ENCODE measurements at regions not wholly inside any gene's neighbourhood (a gene's known extent, or its start where the extent isn't known, plus 50 kb on each side); places are given as distances from the start of the nearest gene placed in this dataset.

DNA sequence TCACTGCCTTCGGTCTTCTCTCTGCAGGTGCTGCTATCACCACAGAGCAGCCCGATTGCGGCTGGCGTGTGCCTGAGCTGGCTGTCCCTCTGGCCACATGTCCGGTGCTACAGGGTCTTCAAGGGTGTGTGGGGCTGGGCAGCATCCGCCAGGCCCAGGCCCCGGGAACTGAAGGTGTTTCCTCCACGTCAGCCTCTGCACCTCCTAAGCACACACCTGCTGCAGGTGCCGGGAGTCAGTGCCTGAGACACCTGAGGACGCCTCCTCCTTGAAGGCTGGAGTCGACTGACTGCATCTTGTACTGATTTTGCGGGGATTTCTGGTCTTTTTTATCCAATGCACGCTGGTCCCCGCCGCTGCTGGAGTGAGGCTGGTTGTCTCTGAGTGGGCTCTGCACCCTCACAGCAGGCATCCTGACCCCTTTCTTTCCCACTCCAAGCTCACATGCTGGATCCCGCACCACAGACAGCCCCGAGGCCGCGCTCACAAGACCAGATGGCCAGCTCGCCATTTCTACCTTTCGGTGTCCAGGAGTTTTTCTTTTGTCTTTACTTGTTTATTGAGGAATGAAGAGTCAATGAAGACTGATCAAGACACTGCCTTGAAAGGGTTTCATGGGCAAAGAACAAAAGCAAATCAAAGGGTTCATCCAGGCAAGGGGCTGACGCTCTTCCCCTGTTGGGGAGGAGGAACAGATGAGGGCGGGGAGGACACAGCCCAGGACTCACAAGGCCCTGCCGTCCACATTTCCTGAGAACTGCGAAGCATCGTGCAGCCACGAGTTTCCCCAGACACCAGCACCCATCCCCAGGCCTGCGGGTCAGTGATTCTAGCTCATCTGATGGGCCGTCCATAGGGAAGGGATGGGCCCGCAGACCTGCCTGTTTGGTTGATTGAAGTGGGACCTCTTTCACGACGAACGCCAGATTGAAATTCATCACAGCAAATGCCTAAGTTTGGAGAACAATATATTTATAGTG lies 203.8 kb upstream of the SOX1 start:
- DNase-seq = no peak

DNA sequence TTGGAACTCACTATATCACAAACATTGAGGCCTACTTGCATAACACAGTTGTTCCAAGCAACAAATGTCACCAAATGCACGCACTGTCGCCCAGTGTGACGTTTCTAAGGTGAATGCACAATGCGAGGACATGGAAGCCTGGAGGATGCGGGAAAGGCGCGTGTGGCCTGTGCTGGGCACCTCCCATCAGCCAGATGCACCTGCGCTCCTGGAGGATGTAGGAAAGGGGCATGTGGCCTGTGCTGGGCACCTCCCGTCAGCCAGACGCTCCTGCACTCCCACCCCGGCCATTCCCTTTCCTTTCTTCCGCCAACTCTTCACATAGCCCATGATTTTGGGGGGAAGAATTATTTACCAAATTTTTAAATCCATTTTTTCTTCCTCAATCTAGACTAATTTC lies 202.4 kb upstream of the SOX1 start:
- no peak for DNase-seq

DNA sequence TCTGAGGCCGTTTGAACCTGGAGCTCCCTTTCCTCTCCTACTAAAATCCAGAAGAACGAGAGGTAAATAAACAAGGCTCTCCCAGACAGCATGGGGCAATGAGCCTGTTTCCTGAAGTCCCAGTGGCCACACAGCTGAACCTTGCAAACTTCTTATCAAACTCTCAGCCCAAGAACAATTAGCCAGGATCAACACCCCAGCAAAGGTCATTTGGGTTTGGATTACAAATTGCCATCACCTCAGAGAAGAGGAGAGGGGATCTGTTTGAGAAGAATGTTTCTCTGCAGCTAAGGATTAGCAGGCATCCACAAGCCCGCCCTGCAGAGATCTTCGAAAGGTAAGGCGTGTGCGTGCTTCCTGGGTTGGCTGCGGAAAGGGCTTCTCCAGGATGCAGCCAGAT lies 201.9 kb upstream of the SOX1 start:
- no peak for DNase-seq

DNA sequence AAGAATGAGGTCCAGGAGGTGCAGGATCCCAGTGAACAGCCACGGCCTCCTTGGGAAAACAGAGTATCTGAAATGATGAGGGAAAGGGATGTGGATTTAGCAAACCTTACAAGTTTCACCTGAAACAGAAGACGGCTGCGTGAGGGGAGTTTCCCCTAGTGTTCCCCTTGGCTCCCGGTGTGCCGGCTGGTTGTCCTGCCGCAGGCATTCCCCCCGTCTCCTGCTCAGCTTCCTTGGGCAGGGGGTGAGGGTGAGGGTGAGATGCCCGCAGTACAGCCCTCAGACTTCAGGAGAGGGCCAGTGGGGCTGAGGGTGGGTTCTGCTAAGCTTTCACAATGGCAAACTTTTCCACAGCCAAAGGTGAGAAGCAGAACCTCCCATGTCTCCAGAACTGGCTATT lies 201.1 kb upstream of the SOX1 start:
- no peak for DNase-seq

DNA sequence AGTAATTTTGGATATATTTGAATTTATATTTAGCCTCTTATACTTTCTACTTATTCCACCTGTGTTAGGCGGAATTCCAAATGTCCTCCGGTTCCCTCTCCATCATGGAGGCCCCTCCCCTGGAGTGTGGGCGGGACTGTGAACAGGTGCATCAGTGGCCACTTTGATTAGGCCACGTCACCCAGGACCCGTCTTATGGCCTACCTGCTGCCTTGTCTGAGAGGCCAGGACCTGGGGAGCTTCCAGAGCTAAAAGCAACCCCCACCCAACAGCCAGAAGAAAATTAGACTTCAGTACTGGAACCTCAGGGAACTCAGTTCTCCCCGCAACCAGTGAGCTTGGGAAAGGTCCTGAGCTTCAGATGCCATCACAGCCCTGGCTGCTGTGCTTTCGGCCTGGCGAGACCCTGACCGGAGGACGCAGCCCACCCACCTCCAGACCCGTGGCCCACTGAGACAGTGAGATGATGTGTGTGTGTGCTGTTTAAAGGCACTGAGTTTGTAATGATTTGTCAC lies 200.2 kb upstream of the SOX1 start:
- no peak for DNase-seq

DNA sequence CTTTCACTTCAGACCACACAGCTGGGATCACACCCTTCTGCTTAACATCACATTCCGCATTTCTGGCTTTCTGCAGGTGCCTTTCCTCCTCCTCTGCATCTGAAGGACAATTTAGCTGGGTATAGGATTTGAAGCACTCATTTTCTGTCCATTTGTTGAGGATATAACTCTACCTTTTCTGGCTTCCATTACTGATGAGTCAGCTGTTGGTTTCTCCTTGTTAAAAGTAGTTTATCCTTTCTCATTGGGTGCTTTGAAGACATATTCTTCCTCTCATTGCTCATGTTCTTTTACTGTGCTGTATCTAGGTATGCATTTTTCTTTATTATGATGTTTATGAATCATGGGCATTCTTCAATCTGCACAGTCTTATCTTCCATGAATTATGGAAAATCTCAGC lies 199.3 kb upstream of the SOX1 start:
- no peak for DNase-seq

DNA sequence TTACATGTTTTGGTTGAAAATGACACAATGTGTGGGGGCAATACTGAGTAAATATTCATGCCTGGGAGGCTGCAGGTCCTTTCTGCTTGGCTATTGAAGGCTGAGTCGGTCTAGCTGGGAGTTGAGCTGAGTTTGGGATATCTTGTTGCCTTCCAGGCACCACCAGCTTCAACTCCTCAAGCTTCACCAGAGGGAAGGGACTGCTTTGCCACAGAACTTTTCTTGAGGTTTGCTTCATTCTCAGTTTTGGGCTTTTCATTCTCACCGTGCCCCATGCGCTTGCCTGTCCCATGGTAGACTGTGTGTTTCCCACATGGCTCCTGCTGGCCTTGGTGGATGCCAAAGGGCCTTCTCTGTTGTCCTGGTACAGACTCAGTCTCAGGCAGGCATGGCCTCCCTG lies 198.2 kb upstream of the SOX1 start:
- no peak for DNase-seq

DNA sequence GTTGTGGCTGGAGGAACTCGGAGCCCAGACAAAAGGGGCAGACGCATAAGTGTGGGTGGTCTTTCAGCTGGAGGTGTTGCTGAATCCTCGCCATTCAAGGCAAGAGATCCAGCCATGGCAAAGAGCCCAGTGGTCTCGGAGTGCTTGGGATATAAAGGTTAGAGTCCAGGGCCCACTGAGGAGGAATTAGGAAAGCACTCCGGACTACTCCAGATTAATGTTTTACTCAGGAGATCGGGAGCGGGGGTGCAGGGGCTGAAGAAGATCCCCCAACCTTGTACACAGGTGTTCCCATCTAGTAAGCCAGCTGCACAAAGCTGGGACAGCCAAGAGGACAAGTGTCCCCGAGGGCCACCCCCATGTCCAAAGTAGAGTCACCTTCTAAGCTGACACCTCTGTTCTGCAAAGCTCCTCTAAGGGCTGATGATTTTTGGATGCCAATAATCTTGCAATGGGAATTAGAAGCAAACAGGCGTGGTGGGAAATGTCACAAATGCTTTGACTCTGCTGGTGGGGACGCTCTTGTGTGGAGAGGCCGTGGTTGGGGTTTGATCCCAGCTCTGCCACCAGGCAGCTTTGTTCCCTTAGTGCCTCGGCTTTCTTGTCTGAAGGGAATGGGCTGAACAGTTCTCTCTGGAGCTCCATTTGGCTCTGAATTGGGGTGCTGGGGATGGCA lies 194.3 kb upstream of the SOX1 start:
- no peak for DNase-seq

DNA sequence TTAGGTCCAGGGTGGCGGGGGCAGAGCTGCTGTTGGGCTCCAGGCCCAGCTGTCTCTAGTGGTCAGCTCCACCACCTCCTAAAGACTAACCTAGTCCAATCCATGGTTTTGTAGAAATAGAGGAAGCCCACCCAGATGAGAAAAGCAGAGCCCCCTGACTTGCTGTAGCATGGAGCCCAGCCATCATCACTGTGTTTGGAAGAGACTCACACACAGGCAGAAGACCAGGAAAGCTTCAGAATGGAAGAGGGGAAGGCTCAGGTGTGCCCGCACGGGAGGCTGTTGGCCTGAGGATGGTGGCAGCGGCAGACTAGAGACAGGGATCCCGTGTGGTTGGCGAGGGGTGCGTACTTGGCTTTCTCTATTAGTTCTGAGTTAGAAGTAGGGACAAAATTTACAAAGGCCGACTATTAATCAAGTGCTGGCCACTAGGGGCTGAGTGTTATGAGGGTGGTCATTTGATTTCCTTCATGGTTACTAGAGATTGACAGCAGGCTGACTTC lies 193.2 kb upstream of the SOX1 start:
- DNase-seq = no peak

DNA sequence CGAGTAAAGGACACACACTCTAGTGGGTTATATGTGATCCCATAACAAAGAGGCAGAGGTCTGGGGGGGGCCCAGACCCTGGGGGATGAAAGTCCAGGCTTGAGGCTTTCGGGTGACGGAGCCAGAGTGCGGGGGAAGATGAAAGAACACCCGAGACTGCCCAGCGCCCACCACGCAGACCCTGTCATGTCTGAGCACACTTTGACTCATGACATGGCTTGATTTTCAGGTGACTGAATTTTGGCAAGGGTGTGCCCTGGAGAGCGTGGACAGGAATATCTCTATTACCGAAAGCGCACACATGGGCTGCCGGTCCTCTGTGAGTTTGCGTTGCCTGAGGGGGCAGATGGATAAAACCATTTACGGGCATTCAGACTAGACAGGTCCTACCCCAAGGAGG lies 192.0 kb upstream of the SOX1 start:
- DNase-seq = no peak

DNA sequence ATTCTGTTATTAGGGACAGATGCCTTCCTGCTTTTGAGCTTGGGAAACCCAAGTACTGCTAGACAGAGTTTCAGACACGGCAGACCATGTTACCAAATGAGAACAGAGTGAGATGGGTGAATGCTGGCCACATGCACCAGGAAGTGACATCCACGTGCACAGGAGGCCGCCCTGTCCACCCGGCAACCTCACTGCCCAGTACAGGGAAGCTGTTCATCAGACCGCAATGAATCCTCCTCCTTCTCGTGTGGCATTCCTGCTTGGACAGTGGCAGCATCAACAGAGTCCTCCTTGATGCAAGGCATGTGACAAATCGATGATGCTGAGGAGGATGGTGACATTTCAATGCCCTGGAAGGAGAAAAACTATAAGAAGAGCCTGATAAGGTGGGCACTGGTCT lies 191.0 kb upstream of the SOX1 start:
- DNase-seq = no peak

DNA sequence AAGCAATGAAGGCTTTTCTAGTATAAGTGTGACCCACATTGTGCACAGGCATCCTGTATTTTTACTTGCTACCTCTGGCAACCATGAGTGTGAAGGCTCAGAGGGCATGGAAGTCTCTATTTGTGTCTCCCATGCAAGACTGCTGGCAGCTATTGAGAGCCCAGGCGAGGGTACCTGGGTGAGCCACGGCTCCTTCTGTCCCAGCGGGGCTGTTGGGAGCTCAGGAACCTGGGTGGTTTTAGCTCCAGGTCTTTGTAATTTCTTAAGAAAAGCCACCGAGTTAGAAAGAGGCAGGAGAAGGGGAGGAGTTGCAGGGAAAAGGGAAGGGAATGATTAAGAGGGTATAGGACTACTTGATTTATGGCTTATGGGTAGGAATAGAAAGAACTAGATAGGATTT lies 190.4 kb upstream of the SOX1 start:
- no peak for DNase-seq

DNA sequence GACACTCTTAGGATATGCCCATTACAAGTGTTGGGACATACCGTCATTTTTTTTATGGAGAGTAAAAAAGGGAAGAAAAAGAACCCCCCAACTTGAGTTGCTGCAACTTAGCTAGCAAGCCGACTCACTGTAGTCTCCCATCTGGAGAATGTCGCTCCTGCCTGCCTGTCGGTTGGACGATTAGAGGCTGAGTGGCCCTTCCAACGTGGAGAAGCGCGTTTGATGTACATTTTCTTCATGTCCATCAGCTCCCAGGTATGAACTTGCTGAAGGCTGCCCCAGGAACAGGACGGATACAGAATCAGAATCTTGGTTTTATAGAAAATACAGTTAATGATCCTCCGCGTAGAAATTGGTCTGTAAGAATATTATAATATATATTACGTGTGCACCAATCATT lies 189.0 kb upstream of the SOX1 start:
- DNase-seq = no peak

DNA sequence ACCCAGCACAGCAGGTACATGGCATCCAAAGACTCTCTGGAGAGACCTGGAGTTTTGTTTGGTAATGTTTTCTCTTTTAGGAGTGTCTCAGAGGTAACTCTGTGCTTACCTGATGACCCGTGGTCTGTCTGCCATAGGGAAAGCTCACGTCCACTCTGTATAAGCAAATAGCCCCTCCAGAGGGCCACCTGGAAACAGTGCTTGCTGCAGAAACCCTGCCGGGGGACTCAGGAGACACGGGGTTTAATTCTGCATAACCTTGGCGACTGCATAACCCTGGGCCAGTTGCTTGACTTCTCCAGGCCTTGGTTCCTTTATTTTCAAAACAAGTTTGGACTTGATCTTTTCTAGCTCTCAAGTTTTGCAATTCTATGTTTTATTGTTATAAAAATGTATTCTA lies 187.2 kb upstream of the SOX1 start:
- no peak for DNase-seq

DNA sequence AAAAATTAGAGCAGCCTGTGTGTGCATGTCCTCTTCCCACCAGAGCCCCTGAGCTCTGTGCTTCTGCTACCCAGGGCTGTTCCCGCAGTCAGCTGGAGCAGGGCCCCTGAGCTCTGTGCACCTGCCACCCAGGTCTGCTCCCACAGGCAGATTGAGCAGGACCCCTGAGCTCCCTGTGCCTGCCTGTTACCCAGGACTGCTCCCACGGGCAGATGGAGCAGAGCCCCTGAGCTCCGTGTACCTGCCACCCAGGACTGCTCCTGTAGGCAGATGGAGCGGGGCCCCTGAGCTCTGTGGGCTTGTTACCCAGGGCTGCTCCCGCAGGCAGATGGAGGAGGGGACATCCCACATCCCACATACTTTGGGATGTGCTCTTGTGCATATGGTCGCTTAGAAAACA lies 186.8 kb upstream of the SOX1 start:
- no peak for DNase-seq

DNA sequence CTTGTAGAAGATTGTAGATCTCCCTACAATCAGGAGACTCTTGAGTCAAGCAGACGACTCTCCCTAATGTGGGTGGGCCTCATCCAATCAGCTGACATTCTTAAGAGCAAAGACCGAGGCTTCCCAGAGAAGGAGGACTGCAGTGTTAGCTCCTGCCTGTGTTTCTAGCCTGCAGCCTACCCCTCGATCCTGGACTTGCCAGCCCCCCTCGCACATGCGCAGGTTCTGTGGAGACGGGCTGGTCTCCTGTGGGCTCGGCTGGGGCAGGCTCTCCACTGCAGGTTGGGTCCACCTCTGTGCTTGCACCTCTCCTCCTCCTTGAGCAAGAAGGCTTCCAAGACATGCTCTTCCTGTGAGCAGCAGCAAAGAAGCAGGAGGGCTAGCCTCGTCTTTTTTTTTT lies 185.2 kb upstream of the SOX1 start:
- DNase-seq = no peak

DNA sequence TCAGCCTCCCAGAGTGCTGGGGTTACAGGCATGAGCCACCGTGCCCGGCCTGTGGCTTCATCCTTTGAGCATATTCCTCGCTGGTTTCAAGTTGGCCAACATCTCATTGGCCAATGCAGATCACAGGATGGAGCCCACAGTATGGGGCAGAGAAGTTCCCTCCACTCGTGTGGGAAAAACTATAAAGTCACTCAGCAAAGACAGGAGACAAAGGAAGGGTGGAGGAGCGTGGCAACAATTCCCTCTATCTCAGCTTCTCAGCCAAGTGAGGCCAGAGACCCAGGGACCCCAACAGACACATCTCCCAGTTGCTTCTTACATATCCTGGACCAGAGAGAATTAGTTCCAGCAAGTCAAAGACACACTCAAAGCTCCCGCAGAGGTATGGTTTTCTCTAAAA lies 184.6 kb upstream of the SOX1 start:
- no peak for DNase-seq

DNA sequence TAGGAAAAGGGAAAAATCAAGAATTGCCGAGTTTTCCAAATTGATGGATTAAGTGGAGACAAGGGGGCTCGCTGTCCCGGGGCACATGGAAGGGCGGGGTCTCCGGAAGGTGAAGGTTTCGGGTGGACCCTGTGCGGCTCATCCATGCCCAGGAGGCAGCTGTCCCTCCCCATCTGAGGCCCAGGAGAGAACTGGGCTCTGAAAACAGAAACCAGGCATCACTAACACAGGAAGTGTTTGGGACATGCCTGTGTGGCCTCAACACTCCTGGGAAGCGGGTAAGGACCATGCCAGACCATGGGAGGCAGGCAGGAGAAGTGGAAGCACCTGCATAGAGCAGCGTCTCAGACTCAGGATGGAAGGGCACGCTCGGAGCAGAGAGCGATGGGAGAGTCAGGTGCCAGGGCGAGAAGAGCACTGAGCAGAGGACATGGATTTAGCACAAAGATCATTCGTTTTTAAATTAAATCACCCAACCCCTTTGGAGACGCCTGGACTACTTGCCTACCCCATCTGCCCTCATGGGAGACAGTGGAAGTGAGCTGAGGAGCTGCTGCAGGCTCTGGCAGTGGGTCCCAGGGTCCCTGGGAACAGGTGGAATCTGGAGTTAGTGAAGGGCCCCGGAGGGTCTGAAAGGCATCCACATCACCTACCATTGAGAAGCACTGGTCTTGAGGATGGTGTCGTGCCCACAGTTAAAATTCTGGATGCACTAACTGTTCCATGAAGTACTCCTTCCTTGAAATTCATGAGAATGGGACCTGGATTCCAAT lies 183.2 kb upstream of the SOX1 start:
- DNase-seq = no peak

DNA sequence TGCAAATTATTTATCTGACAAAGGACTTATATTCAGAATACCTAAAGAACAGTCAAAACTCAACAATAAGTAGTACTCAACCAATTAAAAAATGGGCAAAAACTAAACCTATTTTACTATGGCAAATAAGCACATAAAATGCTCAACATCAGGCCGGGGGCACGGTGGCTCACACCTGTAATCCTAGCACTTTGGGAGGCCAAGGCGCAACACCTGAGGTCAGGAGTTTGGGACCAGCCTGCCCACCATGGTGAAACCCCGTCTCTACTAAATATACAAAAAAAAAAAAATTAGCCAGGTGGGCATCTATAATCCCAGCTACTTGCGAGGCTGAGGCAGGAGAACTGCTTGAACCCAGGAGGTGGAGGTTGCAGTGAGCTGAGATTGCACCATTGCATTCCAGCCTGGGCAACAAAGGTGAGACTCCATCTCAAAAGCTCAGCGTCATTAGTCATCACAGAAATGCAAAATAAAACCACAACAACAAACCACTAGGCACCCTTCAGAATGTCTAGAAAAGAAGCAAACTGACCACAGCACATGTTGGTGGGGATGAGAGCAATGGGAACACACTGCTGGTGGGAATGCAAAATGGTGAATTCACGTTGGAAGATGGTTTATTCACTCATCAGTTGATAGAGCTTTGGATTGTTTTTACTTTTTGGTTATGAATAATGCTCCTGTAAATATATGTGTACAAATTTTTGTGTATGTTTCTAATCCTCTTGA lies 180.6 kb upstream of the SOX1 start:
- no peak for DNase-seq

DNA sequence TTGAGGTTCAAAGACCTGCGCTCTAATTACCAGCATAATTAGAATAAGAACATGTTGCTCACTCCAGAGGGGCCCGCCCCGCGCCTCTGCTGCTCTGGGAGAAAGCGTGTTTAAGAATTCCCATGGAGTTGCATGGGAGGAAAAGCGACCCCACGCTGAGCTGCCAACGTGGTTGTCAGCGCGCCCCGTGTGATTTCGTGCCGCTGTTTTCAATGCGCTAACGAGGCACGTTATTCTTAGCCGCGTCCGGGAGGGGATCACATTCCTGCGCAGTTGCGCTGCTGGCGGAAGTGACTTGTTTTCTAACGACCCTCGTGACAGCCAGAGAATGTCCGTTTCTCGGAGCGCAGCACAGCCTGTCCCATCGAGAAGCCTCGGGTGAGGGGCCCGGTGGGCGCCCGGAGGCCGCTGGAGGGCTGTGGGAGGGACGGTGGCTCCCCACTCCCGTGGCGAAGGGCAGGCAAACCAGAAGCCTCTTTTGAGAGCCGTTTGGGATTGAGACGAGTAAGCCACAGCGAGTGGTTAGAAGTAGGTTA lies 173.8 kb upstream of the SOX1 start:
- peak; percentile 8 for DNase-seq

DNA sequence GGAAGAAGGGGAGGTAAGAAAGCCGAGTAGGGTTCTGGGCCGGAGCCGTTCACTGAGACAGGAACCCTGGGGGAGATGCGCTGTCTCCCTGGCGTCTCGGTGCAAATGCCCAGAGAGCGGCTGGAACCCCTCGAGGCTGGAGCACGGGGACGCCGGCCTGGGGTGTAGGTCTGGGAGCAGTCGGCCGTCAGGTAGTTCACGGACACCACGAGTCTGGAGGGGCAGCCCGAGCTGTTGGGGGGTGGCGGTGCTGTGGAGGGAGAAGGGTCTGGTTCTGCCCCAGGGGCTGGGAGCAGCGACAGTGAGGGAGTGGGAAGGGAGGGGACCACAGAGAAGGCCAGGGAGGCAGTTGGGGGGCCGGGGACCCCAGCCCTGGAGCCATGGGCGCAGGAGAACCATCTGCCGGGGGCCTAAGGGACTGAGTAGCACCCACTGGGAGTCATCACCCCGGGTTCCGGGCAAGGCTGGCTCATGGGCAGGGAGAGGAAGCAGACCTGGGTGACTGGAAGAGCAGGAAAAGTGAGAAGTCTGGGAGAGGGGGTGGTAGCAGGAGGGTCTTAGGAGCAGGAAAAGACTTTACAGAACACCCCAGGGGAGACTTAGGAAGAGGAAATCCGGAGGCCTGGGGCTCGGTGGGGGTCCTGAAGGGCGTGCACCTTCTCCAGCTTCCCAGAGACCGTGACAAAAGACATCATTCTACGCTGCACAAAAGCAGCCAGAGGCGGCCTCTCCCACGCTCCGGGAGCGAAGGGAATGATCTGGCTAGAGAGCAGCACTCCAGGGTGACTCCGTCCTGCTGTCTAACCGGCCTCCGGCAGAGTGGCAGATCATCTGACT lies 173.1 kb upstream of the SOX1 start:
- no peak for DNase-seq
